ENCODE measurements at regions not wholly inside any gene's neighbourhood (a gene's known extent, or its start where the extent isn't known, plus 50 kb on each side); places are given as distances from the start of the nearest gene placed in this dataset.

DNA sequence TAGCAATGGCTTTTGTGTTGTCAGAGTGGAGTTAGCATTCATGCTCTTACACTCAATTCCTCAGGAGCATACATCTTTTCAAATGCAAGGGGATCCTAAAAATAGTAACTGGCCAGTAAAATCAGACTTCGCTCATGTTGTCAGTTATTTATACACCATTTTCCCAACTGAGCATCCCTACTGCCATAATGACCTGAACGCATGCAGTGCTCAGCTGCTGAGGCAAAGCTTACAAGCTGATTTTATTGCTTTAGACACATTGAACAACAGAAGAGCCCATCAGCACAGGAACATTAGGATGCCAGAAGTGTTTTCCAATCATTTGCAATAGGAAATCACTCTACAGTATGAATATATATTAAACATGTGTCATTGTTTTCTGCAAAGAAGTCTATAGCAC lies 689.7 kb upstream of the BCHE start:
- H3K9me3 ChIP-seq, result no peaks in the 10 kb centered on the region
- H4K20me1 ChIP-seq (ENCODE audit: insufficient read depth), result no peaks in the 10 kb centered on the region
- H3K4me2 ChIP-seq, result no peak overlapping the region
- ChIA-PET CTCF (no interaction called here), POLR2A (no interaction called here)
- 56% methylated on average over 2 of the region's 2 CpGs for WGBS (ENCODE audit: low lambda C conversion rate)
- H2AFZ ChIP-seq (ENCODE audit: low read depth), result no peak overlapping the region
- H3K9ac ChIP-seq, result no peak overlapping the region
- H3K27me3 ChIP-seq (ENCODE audit: insufficient read depth), result no peaks in the 10 kb centered on the region
- no peaks in the 10 kb centered on the region for H3K79me2 ChIP-seq (ENCODE audit: insufficient read depth)
- H3K27ac ChIP-seq (ENCODE audit: low read depth in 2 of 2, low read length in 1 of 2), result no peak overlapping the region
- H3K4me1 ChIP-seq (ENCODE audit: control insufficient read depth in 1 of 2, insufficient read depth in 2 of 2, low read depth in 1 of 2, low read length in 1 of 2), result no peaks in the 10 kb centered on the region
- no peak for DNase-seq
- no peak for TF ChIP-seq NRF1 (IDR thresholded peaks at IDR 0.05; ENCODE audit: low read depth, low read length)
- no peak for TF ChIP-seq MXI1 (IDR thresholded peaks at IDR 0.05; ENCODE audit: low read depth, low read length)
- TF ChIP-seq, protein P1, sequence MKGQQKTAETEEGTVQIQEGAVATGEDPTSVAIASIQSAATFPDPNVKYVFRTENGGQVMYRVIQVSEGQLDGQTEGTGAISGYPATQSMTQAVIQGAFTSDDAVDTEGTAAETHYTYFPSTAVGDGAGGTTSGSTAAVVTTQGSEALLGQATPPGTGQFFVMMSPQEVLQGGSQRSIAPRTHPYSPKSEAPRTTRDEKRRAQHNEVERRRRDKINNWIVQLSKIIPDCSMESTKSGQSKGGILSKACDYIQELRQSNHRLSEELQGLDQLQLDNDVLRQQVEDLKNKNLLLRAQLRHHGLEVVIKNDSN (IDR thresholded peaks at IDR 0.05; ENCODE audit: borderline replicate concordance, low read depth), result no peak
- H3K9me2 ChIP-seq, result no peaks in the 10 kb centered on the region
- no peaks in the 10 kb centered on the region for H3F3A ChIP-seq (replicated peaks; ENCODE audit: insufficient read depth)
- H3K4me3 ChIP-seq (ENCODE audit: low read depth in 2 of 2, low read length in 1 of 2), result no peak overlapping the region
- H3K36me3 ChIP-seq (replicated peaks in 1 of 2; ENCODE audit: control insufficient read depth in 1 of 2, insufficient read depth in 2 of 2, low read length in 1 of 2), result no peaks in the 10 kb centered on the region

DNA sequence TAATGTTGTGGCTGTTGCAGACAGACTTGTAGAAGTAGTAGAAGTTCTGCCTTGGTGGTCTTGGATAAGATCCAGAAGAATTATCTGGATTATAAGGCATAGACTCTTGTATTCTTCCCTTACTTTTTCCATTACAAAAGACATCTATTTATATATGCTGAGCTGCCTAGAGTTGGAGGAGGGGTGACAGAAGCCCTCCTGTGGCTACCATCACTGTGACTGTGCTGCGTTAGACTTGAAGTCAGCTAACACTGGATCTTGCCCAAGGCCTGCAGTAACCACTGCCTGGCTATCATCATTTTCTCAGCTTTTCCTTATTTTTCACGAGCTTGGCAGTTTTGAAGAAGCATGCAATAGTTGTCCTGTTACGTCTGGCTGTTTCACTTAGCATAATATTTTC lies 684.8 kb upstream of the BCHE start:
- H4K20me1 ChIP-seq (ENCODE audit: insufficient read depth), result no peaks in the 10 kb centered on the region
- no peak for DNase-seq
- no peaks in the 10 kb centered on the region for H3K27me3 ChIP-seq (ENCODE audit: insufficient read depth)
- H3K4me2 ChIP-seq, result no peak overlapping the region
- H3K9ac ChIP-seq, result no peak overlapping the region
- no peaks in the 10 kb centered on the region for H3K9me3 ChIP-seq
- 31% methylated on average over 3 of the region's 3 CpGs for WGBS (ENCODE audit: low lambda C conversion rate)
- no peaks in the 10 kb centered on the region for H3K79me2 ChIP-seq (ENCODE audit: insufficient read depth)
- no peaks in the 10 kb centered on the region for H3K4me1 ChIP-seq (ENCODE audit: control insufficient read depth in 1 of 2, insufficient read depth in 2 of 2, low read depth in 1 of 2, low read length in 1 of 2)
- no peaks in the 10 kb centered on the region for H3F3A ChIP-seq (replicated peaks; ENCODE audit: insufficient read depth)
- ChIA-PET POLR2A (no interaction called here), CTCF (no interaction called here)
- H3K4me3 ChIP-seq (ENCODE audit: low read depth in 2 of 2, low read length in 1 of 2), result no peak overlapping the region
- no peak overlapping the region for H3K27ac ChIP-seq (ENCODE audit: low read depth in 2 of 2, low read length in 1 of 2)
- H3K36me3 ChIP-seq (replicated peaks in 1 of 2; ENCODE audit: control insufficient read depth in 1 of 2, insufficient read depth in 2 of 2, low read length in 1 of 2), result no peaks in the 10 kb centered on the region
- H3K9me2 ChIP-seq, result no peaks in the 10 kb centered on the region
- no peak overlapping the region for H2AFZ ChIP-seq (ENCODE audit: low read depth)
- TF ChIP-seq, protein P2, sequence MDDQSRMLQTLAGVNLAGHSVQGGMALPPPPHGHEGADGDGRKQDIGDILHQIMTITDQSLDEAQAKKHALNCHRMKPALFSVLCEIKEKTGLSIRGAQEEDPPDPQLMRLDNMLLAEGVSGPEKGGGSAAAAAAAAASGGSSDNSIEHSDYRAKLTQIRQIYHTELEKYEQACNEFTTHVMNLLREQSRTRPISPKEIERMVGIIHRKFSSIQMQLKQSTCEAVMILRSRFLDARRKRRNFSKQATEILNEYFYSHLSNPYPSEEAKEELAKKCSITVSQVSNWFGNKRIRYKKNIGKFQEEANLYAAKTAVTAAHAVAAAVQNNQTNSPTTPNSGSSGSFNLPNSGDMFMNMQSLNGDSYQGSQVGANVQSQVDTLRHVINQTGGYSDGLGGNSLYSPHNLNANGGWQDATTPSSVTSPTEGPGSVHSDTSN (IDR thresholded peaks at IDR 0.05), result no peak
- TF ChIP-seq SMC3 (IDR thresholded peaks at IDR 0.05; ENCODE audit: low read depth, low read length) (no peak), NFIC (IDR thresholded peaks at IDR 0.05; ENCODE audit: borderline replicate concordance) (no peak), POLR2AphosphoS5 (IDR thresholded peaks at IDR 0.05; ENCODE audit: low read depth, low read length) (no peak), MXI1 (IDR thresholded peaks at IDR 0.05; ENCODE audit: low read depth, low read length) (no peak), GATA2 (CRISPR knock-in tag; IDR thresholded peaks at IDR 0.05) (no peak), SIN3A (IDR thresholded peaks at IDR 0.05; ENCODE audit: borderline replicate concordance, low read depth, low read length) (no peak)
- TF ChIP-seq, protein P3, sequence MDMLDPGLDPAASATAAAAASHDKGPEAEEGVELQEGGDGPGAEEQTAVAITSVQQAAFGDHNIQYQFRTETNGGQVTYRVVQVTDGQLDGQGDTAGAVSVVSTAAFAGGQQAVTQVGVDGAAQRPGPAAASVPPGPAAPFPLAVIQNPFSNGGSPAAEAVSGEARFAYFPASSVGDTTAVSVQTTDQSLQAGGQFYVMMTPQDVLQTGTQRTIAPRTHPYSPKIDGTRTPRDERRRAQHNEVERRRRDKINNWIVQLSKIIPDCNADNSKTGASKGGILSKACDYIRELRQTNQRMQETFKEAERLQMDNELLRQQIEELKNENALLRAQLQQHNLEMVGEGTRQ (IDR thresholded peaks at IDR 0.05; ENCODE audit: borderline replicate concordance, low read depth, low read length), result no peak
- TF ChIP-seq, protein P1 (IDR thresholded peaks at IDR 0.05; ENCODE audit: borderline replicate concordance, low read depth), result no peak
- TF ChIP-seq, protein P4, sequence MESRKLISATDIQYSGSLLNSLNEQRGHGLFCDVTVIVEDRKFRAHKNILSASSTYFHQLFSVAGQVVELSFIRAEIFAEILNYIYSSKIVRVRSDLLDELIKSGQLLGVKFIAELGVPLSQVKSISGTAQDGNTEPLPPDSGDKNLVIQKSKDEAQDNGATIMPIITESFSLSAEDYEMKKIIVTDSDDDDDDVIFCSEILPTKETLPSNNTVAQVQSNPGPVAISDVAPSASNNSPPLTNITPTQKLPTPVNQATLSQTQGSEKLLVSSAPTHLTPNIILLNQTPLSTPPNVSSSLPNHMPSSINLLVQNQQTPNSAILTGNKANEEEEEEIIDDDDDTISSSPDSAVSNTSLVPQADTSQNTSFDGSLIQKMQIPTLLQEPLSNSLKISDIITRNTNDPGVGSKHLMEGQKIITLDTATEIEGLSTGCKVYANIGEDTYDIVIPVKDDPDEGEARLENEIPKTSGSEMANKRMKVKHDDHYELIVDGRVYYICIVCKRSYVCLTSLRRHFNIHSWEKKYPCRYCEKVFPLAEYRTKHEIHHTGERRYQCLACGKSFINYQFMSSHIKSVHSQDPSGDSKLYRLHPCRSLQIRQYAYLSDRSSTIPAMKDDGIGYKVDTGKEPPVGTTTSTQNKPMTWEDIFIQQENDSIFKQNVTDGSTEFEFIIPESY (IDR thresholded peaks at IDR 0.05; ENCODE audit: borderline replicate concordance, low read depth), result no peak
- TF ChIP-seq, protein P5, sequence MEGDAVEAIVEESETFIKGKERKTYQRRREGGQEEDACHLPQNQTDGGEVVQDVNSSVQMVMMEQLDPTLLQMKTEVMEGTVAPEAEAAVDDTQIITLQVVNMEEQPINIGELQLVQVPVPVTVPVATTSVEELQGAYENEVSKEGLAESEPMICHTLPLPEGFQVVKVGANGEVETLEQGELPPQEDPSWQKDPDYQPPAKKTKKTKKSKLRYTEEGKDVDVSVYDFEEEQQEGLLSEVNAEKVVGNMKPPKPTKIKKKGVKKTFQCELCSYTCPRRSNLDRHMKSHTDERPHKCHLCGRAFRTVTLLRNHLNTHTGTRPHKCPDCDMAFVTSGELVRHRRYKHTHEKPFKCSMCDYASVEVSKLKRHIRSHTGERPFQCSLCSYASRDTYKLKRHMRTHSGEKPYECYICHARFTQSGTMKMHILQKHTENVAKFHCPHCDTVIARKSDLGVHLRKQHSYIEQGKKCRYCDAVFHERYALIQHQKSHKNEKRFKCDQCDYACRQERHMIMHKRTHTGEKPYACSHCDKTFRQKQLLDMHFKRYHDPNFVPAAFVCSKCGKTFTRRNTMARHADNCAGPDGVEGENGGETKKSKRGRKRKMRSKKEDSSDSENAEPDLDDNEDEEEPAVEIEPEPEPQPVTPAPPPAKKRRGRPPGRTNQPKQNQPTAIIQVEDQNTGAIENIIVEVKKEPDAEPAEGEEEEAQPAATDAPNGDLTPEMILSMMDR (IDR thresholded peaks at IDR 0.05), result no peak
- TF ChIP-seq, protein P6, sequence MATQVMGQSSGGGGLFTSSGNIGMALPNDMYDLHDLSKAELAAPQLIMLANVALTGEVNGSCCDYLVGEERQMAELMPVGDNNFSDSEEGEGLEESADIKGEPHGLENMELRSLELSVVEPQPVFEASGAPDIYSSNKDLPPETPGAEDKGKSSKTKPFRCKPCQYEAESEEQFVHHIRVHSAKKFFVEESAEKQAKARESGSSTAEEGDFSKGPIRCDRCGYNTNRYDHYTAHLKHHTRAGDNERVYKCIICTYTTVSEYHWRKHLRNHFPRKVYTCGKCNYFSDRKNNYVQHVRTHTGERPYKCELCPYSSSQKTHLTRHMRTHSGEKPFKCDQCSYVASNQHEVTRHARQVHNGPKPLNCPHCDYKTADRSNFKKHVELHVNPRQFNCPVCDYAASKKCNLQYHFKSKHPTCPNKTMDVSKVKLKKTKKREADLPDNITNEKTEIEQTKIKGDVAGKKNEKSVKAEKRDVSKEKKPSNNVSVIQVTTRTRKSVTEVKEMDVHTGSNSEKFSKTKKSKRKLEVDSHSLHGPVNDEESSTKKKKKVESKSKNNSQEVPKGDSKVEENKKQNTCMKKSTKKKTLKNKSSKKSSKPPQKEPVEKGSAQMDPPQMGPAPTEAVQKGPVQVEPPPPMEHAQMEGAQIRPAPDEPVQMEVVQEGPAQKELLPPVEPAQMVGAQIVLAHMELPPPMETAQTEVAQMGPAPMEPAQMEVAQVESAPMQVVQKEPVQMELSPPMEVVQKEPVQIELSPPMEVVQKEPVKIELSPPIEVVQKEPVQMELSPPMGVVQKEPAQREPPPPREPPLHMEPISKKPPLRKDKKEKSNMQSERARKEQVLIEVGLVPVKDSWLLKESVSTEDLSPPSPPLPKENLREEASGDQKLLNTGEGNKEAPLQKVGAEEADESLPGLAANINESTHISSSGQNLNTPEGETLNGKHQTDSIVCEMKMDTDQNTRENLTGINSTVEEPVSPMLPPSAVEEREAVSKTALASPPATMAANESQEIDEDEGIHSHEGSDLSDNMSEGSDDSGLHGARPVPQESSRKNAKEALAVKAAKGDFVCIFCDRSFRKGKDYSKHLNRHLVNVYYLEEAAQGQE (IDR thresholded peaks at IDR 0.05; ENCODE audit: low read depth, low read length), result no peak
- TF ChIP-seq, protein P7, sequence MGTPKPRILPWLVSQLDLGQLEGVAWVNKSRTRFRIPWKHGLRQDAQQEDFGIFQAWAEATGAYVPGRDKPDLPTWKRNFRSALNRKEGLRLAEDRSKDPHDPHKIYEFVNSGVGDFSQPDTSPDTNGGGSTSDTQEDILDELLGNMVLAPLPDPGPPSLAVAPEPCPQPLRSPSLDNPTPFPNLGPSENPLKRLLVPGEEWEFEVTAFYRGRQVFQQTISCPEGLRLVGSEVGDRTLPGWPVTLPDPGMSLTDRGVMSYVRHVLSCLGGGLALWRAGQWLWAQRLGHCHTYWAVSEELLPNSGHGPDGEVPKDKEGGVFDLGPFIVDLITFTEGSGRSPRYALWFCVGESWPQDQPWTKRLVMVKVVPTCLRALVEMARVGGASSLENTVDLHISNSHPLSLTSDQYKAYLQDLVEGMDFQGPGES (IDR thresholded peaks at IDR 0.05; ENCODE audit: low read depth, low read length), result no peak
